ENCODE measurements at regions not wholly inside any gene's neighbourhood (a gene's known extent, or its start where the extent isn't known, plus 50 kb on each side); places are given as distances from the start of the nearest gene placed in this dataset.

- TF ChIP-seq TCF12 (IDR thresholded peaks at IDR 0.05; ENCODE audit: low read depth) = no peak
- TF ChIP-seq EP300 (IDR thresholded peaks at IDR 0.05; ENCODE audit: borderline replicate concordance) = no peak
- TF ChIP-seq CEBPB (IDR thresholded peaks at IDR 0.05) = no peak
- TF ChIP-seq, protein P1, sequence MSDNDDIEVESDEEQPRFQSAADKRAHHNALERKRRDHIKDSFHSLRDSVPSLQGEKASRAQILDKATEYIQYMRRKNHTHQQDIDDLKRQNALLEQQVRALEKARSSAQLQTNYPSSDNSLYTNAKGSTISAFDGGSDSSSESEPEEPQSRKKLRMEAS (IDR thresholded peaks at IDR 0.05) = no peak
- TF ChIP-seq TEAD4 (IDR thresholded peaks at IDR 0.05) = no peak
- no peak for TF ChIP-seq REST (IDR thresholded peaks at IDR 0.05; ENCODE audit: low read depth)
- TF ChIP-seq CREB1 (IDR thresholded peaks at IDR 0.05; ENCODE audit: low read depth) = no peak
- TF ChIP-seq NFIC (IDR thresholded peaks at IDR 0.05) = no peak
- TF ChIP-seq EGR1 (IDR thresholded peaks at IDR 0.05) = no peak
- no peak for TF ChIP-seq YY1 (IDR thresholded peaks at IDR 0.05; ENCODE audit: low read depth)
- no peak for TF ChIP-seq RAD21 (IDR thresholded peaks at IDR 0.05; ENCODE audit: low read depth)
- no peak for TF ChIP-seq ZBTB7A (IDR thresholded peaks at IDR 0.05; ENCODE audit: low read depth)
- no peak for TF ChIP-seq TAF1 (IDR thresholded peaks at IDR 0.05; ENCODE audit: low read depth)
- no peak for TF ChIP-seq FOXM1 (IDR thresholded peaks at IDR 0.05; ENCODE audit: borderline replicate concordance, low read depth)
- TF ChIP-seq, protein P2, sequence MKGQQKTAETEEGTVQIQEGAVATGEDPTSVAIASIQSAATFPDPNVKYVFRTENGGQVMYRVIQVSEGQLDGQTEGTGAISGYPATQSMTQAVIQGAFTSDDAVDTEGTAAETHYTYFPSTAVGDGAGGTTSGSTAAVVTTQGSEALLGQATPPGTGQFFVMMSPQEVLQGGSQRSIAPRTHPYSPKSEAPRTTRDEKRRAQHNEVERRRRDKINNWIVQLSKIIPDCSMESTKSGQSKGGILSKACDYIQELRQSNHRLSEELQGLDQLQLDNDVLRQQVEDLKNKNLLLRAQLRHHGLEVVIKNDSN (IDR thresholded peaks at IDR 0.05) = no peak
These were observed 280.5 kb upstream of the VLDLR start for GRCh38 chr9:2341126-2341525.

DNA sequence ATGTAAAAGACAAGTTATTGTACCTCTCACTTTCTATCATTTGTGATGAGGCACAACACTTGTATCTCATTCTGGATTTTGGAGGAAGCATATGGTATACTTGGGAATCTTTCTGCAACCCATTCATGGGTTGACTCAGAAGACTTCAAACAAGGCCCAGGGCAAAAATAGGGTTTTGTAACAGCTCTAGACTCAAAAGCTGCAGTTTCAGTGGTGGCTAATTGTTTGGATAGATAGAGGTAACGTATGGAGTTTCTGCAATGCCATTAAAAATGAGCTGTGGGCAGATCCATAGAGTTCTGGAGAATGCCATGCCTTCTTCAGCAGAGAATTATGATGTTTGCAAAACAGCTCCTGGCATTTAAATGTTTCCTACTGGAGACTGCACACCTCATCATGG, 279.6 kb upstream of the VLDLR start:
- no peak for TF ChIP-seq EGR1 (IDR thresholded peaks at IDR 0.05)

DNA sequence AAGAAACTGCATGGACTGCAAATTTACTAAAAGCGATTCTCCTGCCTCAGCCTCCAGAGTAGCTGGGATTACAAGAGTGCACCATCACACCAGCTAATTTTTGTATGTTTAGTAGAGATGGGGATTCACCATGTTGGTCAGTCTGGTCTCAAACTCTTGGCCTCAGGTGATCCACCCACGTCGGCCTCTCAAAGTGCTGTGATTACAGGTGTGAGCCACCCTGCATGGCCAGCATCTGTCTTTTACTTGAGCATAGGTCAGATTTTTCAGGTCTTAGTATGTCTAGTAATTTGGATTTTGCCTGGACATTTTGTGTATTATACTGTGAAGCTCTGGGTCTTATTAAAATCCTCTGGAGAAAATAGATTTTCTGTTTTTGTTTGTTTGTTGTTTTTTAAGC, 277.8 kb upstream of the VLDLR start:
- TF ChIP-seq RAD21 (IDR thresholded peaks at IDR 0.05; ENCODE audit: low read depth) = no peak
- TF ChIP-seq CREB1 (IDR thresholded peaks at IDR 0.05; ENCODE audit: low read depth) = no peak
- TF ChIP-seq TCF12 (IDR thresholded peaks at IDR 0.05; ENCODE audit: low read depth) = no peak
- no peak for TF ChIP-seq EGR1 (IDR thresholded peaks at IDR 0.05)
- no peak for TF ChIP-seq TEAD4 (IDR thresholded peaks at IDR 0.05)
- no peak for TF ChIP-seq ZBTB7A (IDR thresholded peaks at IDR 0.05; ENCODE audit: low read depth)
- TF ChIP-seq, protein P1 (IDR thresholded peaks at IDR 0.05) = no peak
- TF ChIP-seq CEBPB (IDR thresholded peaks at IDR 0.05) = no peak

GRCh38 chr9:2344436-2344835, 277.2 kb upstream of the VLDLR start:
- TF ChIP-seq CEBPB (IDR thresholded peaks at IDR 0.05) = no peak
- TF ChIP-seq ZBTB7A (IDR thresholded peaks at IDR 0.05; ENCODE audit: low read depth) = no peak
- no peak for TF ChIP-seq REST (IDR thresholded peaks at IDR 0.05; ENCODE audit: low read depth)
- TF ChIP-seq EGR1 (IDR thresholded peaks at IDR 0.05) = no peak
- no peak for TF ChIP-seq FOXM1 (IDR thresholded peaks at IDR 0.05; ENCODE audit: borderline replicate concordance, low read depth)
- no peak for TF ChIP-seq YY1 (IDR thresholded peaks at IDR 0.05; ENCODE audit: low read depth)
- no peak for TF ChIP-seq TAF1 (IDR thresholded peaks at IDR 0.05; ENCODE audit: low read depth)
- TF ChIP-seq CREB1 (IDR thresholded peaks at IDR 0.05; ENCODE audit: low read depth) = no peak
- no peak for TF ChIP-seq EP300 (IDR thresholded peaks at IDR 0.05; ENCODE audit: borderline replicate concordance)
- TF ChIP-seq, protein P2 (IDR thresholded peaks at IDR 0.05) = no peak
- TF ChIP-seq, protein P1 (IDR thresholded peaks at IDR 0.05) = no peak
- TF ChIP-seq RAD21 (IDR thresholded peaks at IDR 0.05; ENCODE audit: low read depth) = no peak
- no peak for TF ChIP-seq NFIC (IDR thresholded peaks at IDR 0.05)
- no peak for TF ChIP-seq TEAD4 (IDR thresholded peaks at IDR 0.05)
- no peak for TF ChIP-seq TCF12 (IDR thresholded peaks at IDR 0.05; ENCODE audit: low read depth)

- TF ChIP-seq TAF1 (IDR thresholded peaks at IDR 0.05; ENCODE audit: low read depth) (no peak), FOXM1 (IDR thresholded peaks at IDR 0.05; ENCODE audit: borderline replicate concordance, low read depth) (no peak), TEAD4 (IDR thresholded peaks at IDR 0.05) (no peak)
These were observed 276.6 kb upstream of the VLDLR start for GRCh38 chr9:2345013-2345412.

DNA sequence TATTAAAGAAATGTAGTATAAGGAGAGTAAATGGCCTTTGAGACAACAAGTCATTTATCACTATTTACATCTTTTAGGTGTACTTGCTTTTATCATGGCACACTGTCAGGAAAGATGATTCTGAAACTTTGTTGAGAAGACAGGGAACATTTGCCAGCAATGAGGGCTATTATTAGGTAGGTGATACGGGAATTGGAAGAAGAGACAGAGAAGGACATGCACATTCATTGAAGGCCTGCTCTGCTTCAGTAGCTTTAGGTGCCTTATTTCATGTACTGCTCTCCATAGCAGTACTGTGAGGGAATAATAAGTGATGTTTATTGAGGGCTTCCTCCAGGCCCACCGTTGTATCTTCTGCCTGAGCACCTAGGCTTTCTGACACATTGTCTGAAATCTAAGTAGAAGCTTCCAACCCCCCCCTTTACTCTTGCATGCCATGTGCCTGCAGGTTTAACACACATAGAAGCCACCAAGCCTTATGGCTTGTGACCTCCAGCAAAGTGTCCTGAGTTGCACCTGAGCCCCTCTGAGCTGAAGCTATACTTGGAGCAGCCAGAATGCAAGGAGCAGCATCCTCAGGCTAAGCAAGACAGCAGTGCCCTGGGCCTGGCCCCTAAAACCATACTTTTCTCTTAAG, 275.2 kb upstream of the VLDLR start:
- TF ChIP-seq RAD21 (IDR thresholded peaks at IDR 0.05; ENCODE audit: low read depth) (no peak), EGR1 (IDR thresholded peaks at IDR 0.05) (no peak), YY1 (IDR thresholded peaks at IDR 0.05; ENCODE audit: low read depth) (no peak), NFIC (IDR thresholded peaks at IDR 0.05) (no peak), CEBPB (IDR thresholded peaks at IDR 0.05) (no peak), FOXM1 (IDR thresholded peaks at IDR 0.05; ENCODE audit: borderline replicate concordance, low read depth) (no peak), TCF12 (IDR thresholded peaks at IDR 0.05; ENCODE audit: low read depth) (no peak), CREB1 (IDR thresholded peaks at IDR 0.05; ENCODE audit: low read depth) (no peak), REST (IDR thresholded peaks at IDR 0.05; ENCODE audit: low read depth) (no peak), TAF1 (IDR thresholded peaks at IDR 0.05; ENCODE audit: low read depth) (no peak), TEAD4 (IDR thresholded peaks at IDR 0.05) (no peak), EP300 (IDR thresholded peaks at IDR 0.05; ENCODE audit: borderline replicate concordance) (no peak)
- TF ChIP-seq, protein P1 (IDR thresholded peaks at IDR 0.05) = no peak
- TF ChIP-seq, protein P2 (IDR thresholded peaks at IDR 0.05) = no peak
